Testis (tissue), 2 donors: ENCODE measurements at regions not wholly inside any gene's neighbourhood (a gene's known extent, or its start where the extent isn't known, plus 50 kb on each side); places are given as distances from the start of the nearest gene placed in this dataset.

Experiments used
- POLR2A ChIP-seq: fragments of 450-650 bp; IDR thresholded peaks from one replicate; pipeline ENCODE4 v1.6.1; 2017; ENCODE audit warnings: antibody characterized with exemption, mild to moderate bottlenecking, moderate library complexity
- TF ChIP-seq, protein P1 (sequence below), 3 experiments: fragments of 450-650 bp in 2 of 3; fragments of 200-600 bp in 1 of 3; sonication (generic) in 1 of 3; IDR thresholded peaks; one replicate each; pipeline ENCODE4 v1.5.1; 2016 to 2019; ENCODE audit warnings: antibody characterized with exemption in 3 of 3, mild to moderate bottlenecking in 2 of 3, moderate library complexity in 1 of 3

DNA sequence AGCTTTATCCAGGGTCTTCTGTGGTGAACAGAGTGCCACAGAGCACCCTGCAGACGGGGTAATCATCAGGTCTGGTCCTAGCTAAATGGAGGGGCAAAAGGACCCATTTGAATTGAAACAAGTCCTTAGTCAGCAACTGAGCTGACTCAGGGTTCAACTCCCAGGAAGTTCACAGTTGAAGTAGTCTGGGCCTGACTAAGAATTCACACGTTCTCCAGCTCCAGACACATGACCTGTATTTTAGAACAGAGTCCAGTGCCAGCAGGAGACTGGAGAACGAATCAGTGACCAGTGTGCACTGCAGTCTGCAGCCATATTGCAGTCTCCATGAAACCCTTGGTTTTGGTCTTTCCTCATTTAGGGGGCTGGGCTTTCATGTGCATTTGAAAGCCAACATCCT, 85.2 kb downstream of the ELOVL4 start:
- TF ChIP-seq, protein P1, sequence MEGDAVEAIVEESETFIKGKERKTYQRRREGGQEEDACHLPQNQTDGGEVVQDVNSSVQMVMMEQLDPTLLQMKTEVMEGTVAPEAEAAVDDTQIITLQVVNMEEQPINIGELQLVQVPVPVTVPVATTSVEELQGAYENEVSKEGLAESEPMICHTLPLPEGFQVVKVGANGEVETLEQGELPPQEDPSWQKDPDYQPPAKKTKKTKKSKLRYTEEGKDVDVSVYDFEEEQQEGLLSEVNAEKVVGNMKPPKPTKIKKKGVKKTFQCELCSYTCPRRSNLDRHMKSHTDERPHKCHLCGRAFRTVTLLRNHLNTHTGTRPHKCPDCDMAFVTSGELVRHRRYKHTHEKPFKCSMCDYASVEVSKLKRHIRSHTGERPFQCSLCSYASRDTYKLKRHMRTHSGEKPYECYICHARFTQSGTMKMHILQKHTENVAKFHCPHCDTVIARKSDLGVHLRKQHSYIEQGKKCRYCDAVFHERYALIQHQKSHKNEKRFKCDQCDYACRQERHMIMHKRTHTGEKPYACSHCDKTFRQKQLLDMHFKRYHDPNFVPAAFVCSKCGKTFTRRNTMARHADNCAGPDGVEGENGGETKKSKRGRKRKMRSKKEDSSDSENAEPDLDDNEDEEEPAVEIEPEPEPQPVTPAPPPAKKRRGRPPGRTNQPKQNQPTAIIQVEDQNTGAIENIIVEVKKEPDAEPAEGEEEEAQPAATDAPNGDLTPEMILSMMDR (IDR thresholded peaks at IDR 0.05): no peak
- no peak for TF ChIP-seq POLR2A
